B cell (primary cell): ENCODE measurements at regions not wholly inside any gene's neighbourhood (a gene's known extent, or its start where the extent isn't known, plus 50 kb on each side); places are given as distances from the start of the nearest gene placed in this dataset.

Experiments
- ATAC-seq: fragments of 200-7000 bp; cut with Tn5 transposase; one replicate; pipeline ENCODE4 v1.10.0; 2021; ENCODE audit warnings: low read depth, mild to moderate bottlenecking, moderate number of reproducible peaks, moderate library complexity
- CTCF ChIA-PET: fragments of 350-600 bp; sonication (Branson Sonifier 250); formaldehyde crosslinking; loops from one replicate; lab custom pipeline; 2021; ENCODE audit warnings: antibody characterized with exemption, inconsistent platforms; lab: Charles Lee
- POLR2A ChIA-PET: fragments of 350-600 bp; sonication (Branson Sonifier 250); formaldehyde crosslinking; loops from one replicate; lab custom pipeline; 2021; ENCODE audit warnings: antibody characterized with exemption; lab: Charles Lee
- DNase-seq: peaks from one replicate; pipeline ENCODE4 v3.0.0; 2013
- H2AFZ ChIP-seq: 2 replicates; pipeline ENCODE4 v1.6.1; 2012; ENCODE audit warnings: mild to moderate bottlenecking, low read depth, low read length; ENCODE audit not compliant: insufficient read depth, poor library complexity, severe bottlenecking
- H3K27ac ChIP-seq, 2 donors: 1 replicate in 1 of 2; 2 replicates in 1 of 2; pipeline ENCODE4 v1.5.1; 2012 to 2013; ENCODE audit warnings: low read length in 2 of 2, mild to moderate bottlenecking in 2 of 2, moderate library complexity in 1 of 2
- H3K27me3 ChIP-seq, 4 experiments: fragments of 200-600 bp in 1 of 4; sonication (generic) in 1 of 4; replicated peaks in 1 of 4; 1 replicate in 2 of 4; 2 replicates in 2 of 4; pipeline versions ENCODE4 v1.6.1 to v1.7.0; 2013 to 2016; ENCODE audit warnings: low read length in 3 of 4, mild to moderate bottlenecking in 2 of 4, mixed read lengths in 1 of 4, moderate library complexity in 1 of 4; ENCODE audit not compliant: insufficient read depth in 4 of 4, control insufficient read depth in 3 of 4; ENCODE audit errors: control extremely low read depth in 1 of 4
- H3K36me3 ChIP-seq, 2 experiments: replicated peaks in 1 of 2; 1 replicate in 1 of 2; 2 replicates in 1 of 2; pipeline versions ENCODE4 v1.6.1 to v1.7.1; 2013; ENCODE audit warnings: low read length in 1 of 2; ENCODE audit not compliant: insufficient read depth in 2 of 2, control insufficient read depth in 1 of 2; ENCODE audit errors: control extremely low read depth in 1 of 2, extremely low read depth in 1 of 2
- H3K4me1 ChIP-seq, 2 donors: fragments of 200-600 bp in 1 of 2; sonication (generic) in 1 of 2; 1 replicate in 1 of 2; 2 replicates in 1 of 2; pipeline versions ENCODE4 v1.5.1 to v1.6.1; 2013 to 2017; ENCODE audit warnings: low read length in 2 of 2; ENCODE audit not compliant: control insufficient read depth in 2 of 2, insufficient read depth in 2 of 2
- H3K4me2 ChIP-seq: replicated peaks from 2 replicates; pipeline ENCODE3; 2012; ENCODE audit warnings: mild to moderate bottlenecking, low read depth, low read length; ENCODE audit not compliant: poor library complexity, severe bottlenecking
- H3K4me3 ChIP-seq, 5 experiments: fragments of 200-600 bp in 1 of 5; sonication (generic) in 1 of 5; 1 replicate in 3 of 5; 2 replicates in 2 of 5; pipeline versions ENCODE4 v1.5.1 to v1.7.0; 2011 to 2016; ENCODE audit warnings: low read length in 4 of 5, mild to moderate bottlenecking in 4 of 5, low read depth in 2 of 5, control low read depth in 1 of 5, moderate library complexity in 1 of 5; ENCODE audit not compliant: insufficient read depth in 1 of 5; ENCODE audit errors: control extremely low read depth in 1 of 5, extremely low read depth in 1 of 5
- H3K79me2 ChIP-seq: fragments of 200-600 bp; sonication (generic); one replicate; pipeline ENCODE4 v1.6.0; 2016; ENCODE audit warnings: low read length; ENCODE audit not compliant: control insufficient read depth, insufficient read depth
- H3K9ac ChIP-seq: fragments of 200-600 bp; sonication (generic); 2 replicates; pipeline ENCODE4 v1.6.1; 2017; ENCODE audit warnings: mild to moderate bottlenecking, low read length, moderate library complexity
- H3K9me3 ChIP-seq, 3 donors: one replicate each; pipeline versions ENCODE4 v1.6.1 to v1.7.1; 2013; ENCODE audit warnings: low read length in 2 of 3; ENCODE audit not compliant: control insufficient read depth in 2 of 3, insufficient read depth in 1 of 3; ENCODE audit errors: control extremely low read depth in 1 of 3
- H4K20me1 ChIP-seq: 2 replicates; pipeline ENCODE4 v1.6.0; 2012; ENCODE audit warnings: mild to moderate bottlenecking, low read length; ENCODE audit not compliant: insufficient read depth, control insufficient read depth, poor library complexity, severe bottlenecking
- H3K27ac Mint-ChIP-seq: one replicate; pipeline ENCODE4 v1.8.0; 2021; ENCODE audit warnings: mixed read lengths
- H3K27me3 Mint-ChIP-seq: one replicate; pipeline ENCODE4 v1.8.0; 2021; ENCODE audit warnings: mixed read lengths
- H3K4me1 Mint-ChIP-seq: one replicate; pipeline ENCODE4 v1.8.0; 2021; ENCODE audit warnings: mixed read lengths
- H3K4me3 Mint-ChIP-seq: one replicate; pipeline ENCODE4 v1.8.0; 2021; ENCODE audit warnings: mixed read lengths
- H3K9me3 Mint-ChIP-seq: one replicate; pipeline ENCODE4 v1.8.0; 2022; ENCODE audit warnings: mixed read lengths; ENCODE audit not compliant: insufficient read depth
- EZH2 ChIP-seq: IDR thresholded peaks from 2 replicates; pipeline ENCODE4 v1.6.1; 2012; ENCODE audit warnings: borderline replicate concordance, low read depth, mild to moderate bottlenecking, moderate library complexity, low read length; ENCODE audit not compliant: insufficient read depth, poor library complexity, severe bottlenecking
- WGBS: methylation state at CpG from one replicate; pipeline ENCODE4 v1.1.5; 2013; ENCODE audit warnings: missing lambda C conversion rate; ENCODE audit not compliant: insufficient coverage; 5-methylcytosine and 5-hydroxymethylcytosine counted together
- intact Hi-C: fragments of 100-400 bp; cut with micrococcal nuclease; formaldehyde crosslinking; loops from one replicate; pipeline ENCODE4 v1.10.0; 2022
- TF ChIP-seq, protein P1 (sequence below): fragments of 200-600 bp; IDR thresholded peaks from one replicate; pipeline ENCODE4 v1.8.0; 2022; ENCODE audit warnings: antibody characterized with exemption, mild to moderate bottlenecking

- Histone ChIP-seq H3K9me3 (peaks cover 0 to 3% (median 0%) of the 10 kb centered on the region in 3 donors), H3K9ac (no peak overlapping the region), H3K4me1 (no peaks in the 10 kb centered on the region), H2AFZ (no peak overlapping the region), H3K27me3 (no peaks in the 10 kb centered on the region), H3K4me2 (no peak overlapping the region), H3K79me2 (no peaks in the 10 kb centered on the region), H4K20me1 (no peaks in the 10 kb centered on the region), H3K36me3 (no peaks in the 10 kb centered on the region), H3K27ac (no peak overlapping the region), H3K4me3 (no peak overlapping the region)
- intact Hi-C loops = no loop called here
- Mint-ChIP-seq H3K4me3 (no peak overlapping the region), H3K27ac (no peak overlapping the region), H3K9me3 (no peaks in the 10 kb centered on the region), H3K4me1 (no peaks in the 10 kb centered on the region), H3K27me3 (no peaks in the 10 kb centered on the region)
- 80% methylated on average over 1 of the region's 1 CpG for WGBS
- POLR2A ChIA-PET = no interaction called here
- no peak for ATAC-seq
- no peak for DNase-seq
- CTCF ChIA-PET = no interaction called here
- no peak for TF ChIP-seq EZH2
- TF ChIP-seq, protein P1, sequence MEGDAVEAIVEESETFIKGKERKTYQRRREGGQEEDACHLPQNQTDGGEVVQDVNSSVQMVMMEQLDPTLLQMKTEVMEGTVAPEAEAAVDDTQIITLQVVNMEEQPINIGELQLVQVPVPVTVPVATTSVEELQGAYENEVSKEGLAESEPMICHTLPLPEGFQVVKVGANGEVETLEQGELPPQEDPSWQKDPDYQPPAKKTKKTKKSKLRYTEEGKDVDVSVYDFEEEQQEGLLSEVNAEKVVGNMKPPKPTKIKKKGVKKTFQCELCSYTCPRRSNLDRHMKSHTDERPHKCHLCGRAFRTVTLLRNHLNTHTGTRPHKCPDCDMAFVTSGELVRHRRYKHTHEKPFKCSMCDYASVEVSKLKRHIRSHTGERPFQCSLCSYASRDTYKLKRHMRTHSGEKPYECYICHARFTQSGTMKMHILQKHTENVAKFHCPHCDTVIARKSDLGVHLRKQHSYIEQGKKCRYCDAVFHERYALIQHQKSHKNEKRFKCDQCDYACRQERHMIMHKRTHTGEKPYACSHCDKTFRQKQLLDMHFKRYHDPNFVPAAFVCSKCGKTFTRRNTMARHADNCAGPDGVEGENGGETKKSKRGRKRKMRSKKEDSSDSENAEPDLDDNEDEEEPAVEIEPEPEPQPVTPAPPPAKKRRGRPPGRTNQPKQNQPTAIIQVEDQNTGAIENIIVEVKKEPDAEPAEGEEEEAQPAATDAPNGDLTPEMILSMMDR = no peak
Observed at GRCh38 chr2:150008901-150009300, 421.3 kb upstream of the MMADHC start.

DNA sequence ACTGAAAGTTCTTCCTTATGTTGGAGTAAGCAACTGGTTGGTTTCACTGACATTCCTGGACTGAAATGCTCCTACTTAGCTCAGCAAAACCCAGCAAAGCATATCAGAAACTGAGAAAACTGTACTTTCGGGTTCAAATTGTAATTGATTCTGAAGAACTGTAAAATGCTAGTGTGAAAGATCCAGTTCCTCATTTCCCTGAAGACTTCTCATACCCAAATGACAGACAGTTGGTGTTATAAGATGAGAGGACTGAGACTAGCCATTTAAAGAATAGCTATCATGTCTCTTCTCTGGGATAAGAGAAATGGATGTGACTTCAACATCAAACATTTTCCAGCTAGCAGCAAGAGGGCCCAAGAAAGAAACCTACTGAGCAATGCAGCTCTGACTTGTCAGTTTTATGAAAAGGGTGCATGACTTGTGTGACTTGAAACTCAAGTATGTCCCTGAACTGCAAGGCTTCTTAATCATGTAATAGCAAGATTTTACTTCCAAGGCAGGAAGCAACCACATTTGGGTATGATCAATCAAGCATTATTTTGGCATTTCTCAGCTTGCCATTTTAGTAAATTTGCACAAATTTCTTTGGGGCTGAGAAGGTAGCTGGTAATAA is 420.3 kb upstream of the MMADHC start:
- H3K4me1 Mint-ChIP-seq = no peaks in the 10 kb centered on the region
- H3K9me3 Mint-ChIP-seq = no peaks in the 10 kb centered on the region
- H3K4me3 ChIP-seq = no peak overlapping the region
- TF ChIP-seq, protein P1 = no peak
- TF ChIP-seq EZH2 = no peak
- no peak overlapping the region for H3K4me2 ChIP-seq
- no peak overlapping the region for H3K27ac Mint-ChIP-seq
- no peak overlapping the region for H3K27ac ChIP-seq
- H3K27me3 ChIP-seq = no peaks in the 10 kb centered on the region
- no peaks in the 10 kb centered on the region for H3K4me1 ChIP-seq
- H2AFZ ChIP-seq = no peak overlapping the region
- H3K27me3 Mint-ChIP-seq = no peaks in the 10 kb centered on the region
- ChIA-PET CTCF (no interaction called here), POLR2A (no interaction called here)
- H3K4me3 Mint-ChIP-seq = no peak overlapping the region
- H3K9me3 ChIP-seq = peaks cover 0 to 3% (median 0%) of the 10 kb centered on the region in 3 donors
- no peaks in the 10 kb centered on the region for H4K20me1 ChIP-seq
- WGBS = no CpG with 5 or more reads among the region's 1 CpG
- intact Hi-C loops = no loop called here
- ATAC-seq = no peak
- H3K9ac ChIP-seq = no peak overlapping the region
- H3K79me2 ChIP-seq = no peaks in the 10 kb centered on the region
- DNase-seq = no peak
- H3K36me3 ChIP-seq = no peaks in the 10 kb centered on the region
